Mesothelial cell of epicardium (in vitro differentiated cells): ENCODE measurements at regions not wholly inside any gene's neighbourhood (a gene's known extent, or its start where the extent isn't known, plus 50 kb on each side); places are given as distances from the start of the nearest gene placed in this dataset.

Experiments
- DNase-seq, 2 experiments: peaks; one replicate each; pipeline ENCODE4 v3.0.0; 2021; ENCODE audit warnings: low spot score in 2 of 2; ENCODE audit not compliant: unreplicated experiment in 2 of 2
- H3K27ac Mint-ChIP-seq: 2 replicates; pipeline ENCODE4 v1.8.0; 2021; ENCODE audit warnings: mixed read lengths
- H3K27me3 Mint-ChIP-seq: 2 replicates; pipeline ENCODE4 v1.8.0; 2021; ENCODE audit warnings: low read depth, mixed read lengths
- H3K36me3 Mint-ChIP-seq: 2 replicates; pipeline ENCODE4 v1.8.0; 2021; ENCODE audit warnings: mixed read lengths
- H3K4me1 Mint-ChIP-seq: 2 replicates; pipeline ENCODE4 v1.8.0; 2021; ENCODE audit warnings: mixed read lengths
- H3K4me3 Mint-ChIP-seq: 2 replicates; pipeline ENCODE4 v1.8.0; 2021; ENCODE audit warnings: mild to moderate bottlenecking, moderate library complexity, mixed read lengths
- H3K9me3 Mint-ChIP-seq: 2 replicates; pipeline ENCODE4 v1.8.0; 2021; ENCODE audit warnings: mixed read lengths
- CTCF ChIP-seq: fragments of 200-600 bp; sonication (generic); IDR thresholded peaks from one replicate; pipeline ENCODE4 v1.5.0; 2021; ENCODE audit warnings: antibody characterized with exemption; ENCODE audit not compliant: unreplicated experiment

GRCh38 chr2:51597086-51597485 lies 565.2 kb upstream of the NRXN1 start:
- H3K27ac Mint-ChIP-seq: no peak overlapping the region
- H3K4me1 Mint-ChIP-seq: peaks cover 9% of the 10 kb centered on the region
- no peaks in the 10 kb centered on the region for H3K36me3 Mint-ChIP-seq
- no peak for DNase-seq
- no peak for TF ChIP-seq CTCF
- H3K27me3 Mint-ChIP-seq: no peaks in the 10 kb centered on the region
- no peak overlapping the region for H3K4me3 Mint-ChIP-seq
- H3K9me3 Mint-ChIP-seq: peaks cover 8% of the 10 kb centered on the region

DNA sequence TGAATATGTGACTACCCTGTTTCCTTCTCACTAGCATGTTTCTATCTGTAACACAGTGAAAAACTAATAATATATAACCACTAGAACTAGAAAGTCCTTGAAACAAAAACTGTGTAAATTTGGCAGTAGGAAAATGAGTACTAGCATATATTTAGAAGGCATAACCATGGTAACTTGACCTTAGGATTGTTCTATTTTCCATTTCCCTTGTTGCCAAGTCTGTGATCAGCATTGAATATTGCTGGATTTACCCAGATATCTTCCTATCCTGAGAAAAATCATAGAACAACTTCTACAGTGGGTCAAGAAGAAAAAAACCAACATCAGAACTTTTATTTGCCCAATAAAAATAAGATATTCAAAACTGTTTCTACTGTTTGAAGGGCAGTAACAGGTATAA lies 563.9 kb upstream of the NRXN1 start:
- Mint-ChIP-seq H3K27me3 (no peaks in the 10 kb centered on the region), H3K9me3 (peaks cover 5% of the 10 kb centered on the region), H3K4me3 (no peak overlapping the region), H3K4me1 (peaks cover 12% of the 10 kb centered on the region), H3K36me3 (no peaks in the 10 kb centered on the region), H3K27ac (no peak overlapping the region)
- no peak for DNase-seq
- TF ChIP-seq CTCF: no peak

- no peak for TF ChIP-seq CTCF
- no peak overlapping the region for H3K4me3 Mint-ChIP-seq
Observed at GRCh38 chr2:51581636-51582267, 549.8 kb upstream of the NRXN1 start.

DNA sequence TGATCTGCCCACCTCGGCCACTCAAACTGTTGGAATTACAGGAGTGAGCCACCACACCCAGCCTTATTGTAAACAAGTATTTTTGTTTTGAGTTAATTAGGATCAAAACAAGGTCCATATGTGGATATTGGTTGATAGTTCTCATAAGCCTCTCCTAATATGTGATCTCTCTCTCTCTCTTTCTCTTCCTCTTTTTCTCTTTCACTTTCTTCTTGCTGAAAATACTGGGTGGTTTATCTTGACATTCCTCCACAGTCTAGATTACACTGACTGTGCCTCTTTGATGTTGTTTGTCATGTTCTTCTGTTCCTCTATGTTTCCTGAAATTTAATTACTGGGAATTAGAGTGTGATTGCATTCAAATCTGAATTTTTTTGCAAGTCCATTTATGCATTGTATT lies 547.5 kb upstream of the NRXN1 start:
- no peak for TF ChIP-seq CTCF
- H3K9me3 Mint-ChIP-seq: peaks cover 3% of the 10 kb centered on the region
- H3K27ac Mint-ChIP-seq: no peak overlapping the region
- no peaks in the 10 kb centered on the region for H3K4me1 Mint-ChIP-seq
- no peak for DNase-seq
- no peak overlapping the region for H3K4me3 Mint-ChIP-seq
- H3K27me3 Mint-ChIP-seq: no peaks in the 10 kb centered on the region
- no peaks in the 10 kb centered on the region for H3K36me3 Mint-ChIP-seq

More at GRCh38 chr2:51581636-51582267, 549.8 kb upstream of the NRXN1 start:
- DNase-seq: no peak
- no peaks in the 10 kb centered on the region for H3K4me1 Mint-ChIP-seq
- no peak overlapping the region for H3K27ac Mint-ChIP-seq
- H3K9me3 Mint-ChIP-seq: peaks cover 3% of the 10 kb centered on the region
- no peaks in the 10 kb centered on the region for H3K27me3 Mint-ChIP-seq
- H3K36me3 Mint-ChIP-seq: no peaks in the 10 kb centered on the region

DNA sequence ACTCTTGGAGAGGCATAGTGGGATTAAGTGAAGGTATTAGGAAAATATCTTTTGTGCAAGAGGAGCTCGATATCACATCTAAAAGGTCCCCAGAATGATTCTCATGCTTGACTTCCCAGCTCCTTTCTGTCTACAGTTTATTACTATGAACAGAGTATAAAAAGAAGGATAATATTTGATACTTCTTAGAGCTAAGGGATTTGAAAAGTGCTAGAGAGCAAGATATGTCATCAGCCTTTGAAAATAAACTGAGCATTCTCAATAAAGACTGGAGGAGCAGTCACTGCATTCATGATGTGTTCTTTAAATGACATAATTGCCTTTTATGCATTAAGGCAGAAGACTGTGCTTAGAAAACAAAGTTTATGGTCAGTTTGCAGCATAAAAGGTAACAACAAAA lies 543.2 kb upstream of the NRXN1 start:
- Mint-ChIP-seq H3K9me3 (peaks cover 3% of the 10 kb centered on the region), H3K36me3 (no peaks in the 10 kb centered on the region), H3K4me1 (no peaks in the 10 kb centered on the region), H3K27ac (no peak overlapping the region), H3K4me3 (no peak overlapping the region), H3K27me3 (no peaks in the 10 kb centered on the region)
- TF ChIP-seq CTCF: no peak
- no peak for DNase-seq

DNA sequence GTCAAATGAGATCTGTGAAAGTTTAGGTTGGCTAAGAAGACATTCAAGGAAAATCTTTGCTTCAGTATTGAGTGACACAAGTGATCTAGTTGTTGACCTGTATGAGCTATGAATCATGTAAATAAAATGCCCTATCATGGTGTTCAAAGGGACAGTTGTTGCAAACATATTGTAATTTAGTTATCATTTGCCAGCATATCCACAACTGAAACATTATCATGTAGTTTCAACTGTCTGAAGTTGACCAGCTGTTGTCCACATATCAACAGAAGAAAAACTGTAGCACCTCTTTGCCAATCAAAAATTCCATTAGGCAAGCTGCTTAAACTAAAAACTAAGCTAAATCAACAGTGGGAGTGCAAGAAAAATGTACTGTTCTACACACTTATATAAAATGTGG lies 527.1 kb upstream of the NRXN1 start:
- Mint-ChIP-seq H3K4me3 (no peak overlapping the region), H3K27ac (no peak overlapping the region)
- no peak for DNase-seq

More for the DNA sequence above, 527.1 kb upstream of the NRXN1 start:
- Mint-ChIP-seq H3K27me3 (no peaks in the 10 kb centered on the region), H3K4me1 (no peaks in the 10 kb centered on the region), H3K36me3 (no peaks in the 10 kb centered on the region), H3K9me3 (peaks cover 4% of the 10 kb centered on the region)
- no peak for TF ChIP-seq CTCF
